NCI-H146 treated with DMSO at 0.1 percent for 48 hours (cell line): ENCODE measurements at regions not wholly inside any gene's neighbourhood (a gene's known extent, or its start where the extent isn't known, plus 50 kb on each side); places are given as distances from the start of the nearest gene placed in this dataset.

Experiments
- DNase-seq: peaks from one replicate; lab custom pipeline; 2025; ENCODE audit not compliant: unreplicated experiment; lab: John Stamatoyannopoulos, UW

- DNase-seq = no peak
Measured at GRCh38 chr9:26742828-26743476, 149.7 kb downstream of the CAAP1 start.

- DNase-seq = no peak
Measured at GRCh38 chr9:26735160-26735559, 157.4 kb downstream of the CAAP1 start.

- DNase-seq = no peak
Measured at GRCh38 chr9:26729187-26729586, 163.4 kb downstream of the CAAP1 start.

GRCh38 chr9:26727471-26727870 lies 165.1 kb downstream of the CAAP1 start:
- no peak for DNase-seq

- DNase-seq = no peak
Measured at GRCh38 chr9:26725573-26725972, 167.0 kb downstream of the CAAP1 start.

GRCh38 chr9:26723486-26723885 lies 169.1 kb downstream of the CAAP1 start:
- peak; percentile 75 for DNase-seq

- no peak for DNase-seq
Measured at GRCh38 chr9:26722755-26723154, 169.8 kb downstream of the CAAP1 start.

- DNase-seq = no peak
Measured at GRCh38 chr9:26710008-26710407, 182.6 kb downstream of the CAAP1 start.

- DNase-seq = no peak
Measured at GRCh38 chr9:26706223-26706622, 186.4 kb downstream of the CAAP1 start.

GRCh38 chr9:26695298-26695622 lies 197.3 kb downstream of the CAAP1 start:
- DNase-seq = no peak

GRCh38 chr9:26694381-26695297 lies 198.0 kb downstream of the CAAP1 start:
- no peak for DNase-seq

- DNase-seq = no peak
Measured at GRCh38 chr9:26689041-26689440, 203.6 kb downstream of the CAAP1 start.

GRCh38 chr9:26687421-26687820 lies 205.2 kb downstream of the CAAP1 start:
- DNase-seq = no peak

GRCh38 chr9:26685818-26686217 lies 206.8 kb downstream of the CAAP1 start:
- DNase-seq = no peak

GRCh38 chr9:26684029-26684428 lies 208.6 kb downstream of the CAAP1 start:
- DNase-seq = no peak

GRCh38 chr9:26682796-26683496 lies 209.7 kb downstream of the CAAP1 start:
- DNase-seq = no peak

GRCh38 chr9:26682041-26682440 lies 210.6 kb downstream of the CAAP1 start:
- DNase-seq = no peak

- no peak for DNase-seq
Measured at GRCh38 chr9:26677965-26678706, 214.5 kb downstream of the CAAP1 start.

GRCh38 chr9:26675035-26675434 lies 217.6 kb downstream of the CAAP1 start:
- DNase-seq = no peak

GRCh38 chr9:26673261-26673660 lies 219.3 kb downstream of the CAAP1 start:
- no peak for DNase-seq
